NCI-H1092 treated with DMSO at 0.1 percent for 48 hours (cell line): ENCODE measurements at regions not wholly inside any gene's neighbourhood (a gene's known extent, or its start where the extent isn't known, plus 50 kb on each side); places are given as distances from the start of the nearest gene placed in this dataset.

Experiments
- DNase-seq: peaks from one replicate; lab custom pipeline; 2025; lab: John Stamatoyannopoulos, UW

DNA sequence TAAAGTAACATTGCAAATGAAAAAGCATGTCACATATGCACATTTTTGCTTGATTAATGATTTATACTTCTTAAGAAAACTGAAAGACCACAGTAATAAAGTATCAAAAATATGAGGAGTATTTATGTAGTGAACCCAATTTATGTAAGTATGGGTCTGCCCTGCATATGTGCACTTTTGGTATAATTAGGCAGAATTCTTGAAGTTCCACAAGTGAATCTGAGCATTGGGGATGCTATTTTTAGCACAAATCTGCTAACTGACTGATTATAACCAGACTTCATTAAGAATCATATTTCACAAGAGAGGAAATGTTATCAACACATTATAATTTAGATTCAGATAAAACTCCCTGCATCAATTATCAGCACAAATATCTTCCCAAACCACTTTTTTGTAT is 407.1 kb upstream of the LRRC4C start:
- no peak for DNase-seq

DNA sequence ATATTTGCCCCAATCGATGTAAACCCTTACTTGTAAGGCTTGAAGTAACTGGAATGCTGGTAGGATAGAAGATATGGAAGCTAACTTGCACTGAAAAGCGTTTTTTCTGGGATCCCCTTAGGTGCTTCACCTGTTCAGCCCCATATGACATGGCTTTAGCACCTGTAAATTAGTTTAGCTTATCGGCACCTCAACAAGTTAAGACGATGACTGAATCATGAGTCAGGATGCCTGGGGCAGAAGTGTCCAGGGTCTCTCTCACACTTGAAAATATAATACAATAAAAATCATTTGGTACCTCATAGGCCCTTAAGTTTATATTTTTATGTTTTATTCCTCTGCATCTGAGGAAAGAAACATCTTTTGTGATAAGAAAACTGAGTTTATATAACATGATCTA is 409.2 kb upstream of the LRRC4C start:
- DNase-seq: no peak

DNA sequence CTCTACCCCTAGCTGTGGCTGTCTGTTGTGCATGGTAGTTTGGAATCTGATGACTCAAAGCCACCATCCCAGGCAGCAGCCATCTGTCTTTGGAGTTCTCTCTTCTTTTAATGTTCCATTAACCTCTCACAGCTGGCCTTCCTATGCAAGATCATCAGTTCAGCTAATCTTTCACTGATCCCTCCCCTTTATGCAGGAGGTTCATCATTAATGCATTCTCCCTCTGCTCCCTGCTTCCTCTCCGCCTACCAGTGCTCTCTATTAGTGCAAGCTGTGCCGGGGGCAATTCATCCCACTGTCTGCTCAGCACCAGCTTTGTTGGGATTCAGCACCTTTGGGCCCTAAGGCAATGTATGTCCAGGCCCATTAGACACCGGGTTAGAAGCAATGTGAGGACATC is 413.0 kb upstream of the LRRC4C start:
- no peak for DNase-seq

DNA sequence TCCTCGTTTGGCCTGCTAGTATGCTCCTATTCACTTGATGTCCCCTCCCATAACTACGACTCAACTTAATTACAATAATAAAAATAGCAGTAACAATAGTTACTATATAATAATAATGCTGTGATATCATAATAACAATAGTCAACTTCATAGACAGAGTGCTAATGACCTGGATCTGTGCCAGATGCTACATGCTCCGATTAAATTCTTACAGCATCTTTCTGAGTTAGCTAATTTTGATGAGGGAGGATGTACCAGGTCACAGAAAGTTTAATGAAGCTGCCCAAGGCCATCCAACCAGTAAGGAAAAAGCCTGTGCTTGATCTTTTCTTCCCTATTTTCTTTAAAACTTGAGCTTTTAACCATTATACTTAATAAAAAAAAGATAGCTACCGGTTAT is 413.4 kb upstream of the LRRC4C start:
- no peak for DNase-seq

DNA sequence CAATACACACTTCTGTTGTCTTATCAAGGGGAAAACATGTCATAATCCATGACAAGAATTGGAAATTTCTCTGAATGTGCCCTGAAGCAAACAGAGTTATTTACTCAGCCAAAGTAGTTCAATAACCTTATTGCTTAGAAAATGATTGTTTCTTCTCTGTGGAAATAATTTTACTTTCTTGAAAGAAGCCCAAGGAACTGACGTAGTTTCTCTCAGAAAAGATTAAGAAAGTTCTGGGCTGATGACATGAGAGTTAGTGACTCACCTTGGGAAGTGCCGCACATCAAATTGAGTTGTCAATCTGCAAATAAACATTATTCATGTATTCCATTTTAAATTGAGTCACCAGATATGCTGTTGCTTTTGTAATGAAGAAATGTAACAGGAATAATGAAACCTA is 418.6 kb upstream of the LRRC4C start:
- DNase-seq: no peak

DNA sequence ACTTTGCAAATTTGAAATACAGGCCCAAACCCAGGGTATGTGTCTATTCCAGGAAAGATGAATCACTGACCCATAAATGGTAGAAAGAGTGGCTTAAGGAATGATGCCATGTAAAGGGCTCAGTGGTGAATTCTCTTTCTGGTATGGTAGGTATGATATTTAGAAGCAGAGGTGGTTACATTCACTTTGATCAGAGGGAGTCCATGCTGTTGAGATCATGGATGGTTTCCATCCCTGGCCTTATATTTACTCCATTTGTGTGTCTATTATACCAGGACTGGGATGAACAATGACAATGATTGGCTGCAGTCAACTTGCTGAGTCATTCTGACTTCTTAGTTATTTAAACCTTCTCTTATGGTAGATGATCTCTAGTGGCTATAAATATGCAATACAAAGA is 419.8 kb upstream of the LRRC4C start:
- DNase-seq: no peak

DNA sequence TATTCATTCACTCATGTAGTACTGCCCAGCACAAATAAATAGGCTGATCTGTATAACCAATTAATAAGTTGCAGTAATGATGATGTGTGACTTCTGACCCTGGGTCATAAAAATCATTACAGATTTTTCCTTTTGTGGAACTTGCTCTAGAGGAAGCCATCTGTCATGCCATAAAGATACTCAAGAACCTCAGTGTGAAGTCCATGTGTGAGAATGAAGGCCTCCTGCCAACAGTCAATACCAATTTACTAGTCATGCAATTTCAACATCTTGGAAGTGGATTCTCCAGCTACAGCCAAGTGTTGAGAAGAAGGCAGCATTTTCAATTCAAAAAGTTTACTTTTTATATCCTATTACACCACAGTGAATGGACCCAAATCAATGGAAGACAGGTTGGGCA is 435.6 kb upstream of the LRRC4C start:
- no peak for DNase-seq

DNA sequence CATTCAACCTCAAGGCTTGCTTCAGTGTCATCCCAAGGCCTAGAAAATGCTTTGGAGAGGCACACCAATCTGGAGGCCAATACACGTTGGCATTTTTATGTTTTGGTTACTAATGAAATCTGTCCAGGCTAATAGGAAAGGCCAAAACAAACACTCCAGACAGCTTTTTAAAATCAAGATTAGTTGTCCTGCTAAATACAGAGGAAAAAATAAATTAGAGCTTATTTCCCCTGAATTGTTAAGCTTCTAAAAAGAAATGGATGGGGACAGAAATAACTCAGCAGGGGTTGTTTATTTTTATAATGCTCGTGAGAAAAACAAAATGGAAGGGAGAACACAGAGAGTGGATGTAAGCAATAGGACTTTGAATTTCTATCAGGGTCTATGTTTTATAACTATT is 438.5 kb upstream of the LRRC4C start:
- DNase-seq: no peak

DNA sequence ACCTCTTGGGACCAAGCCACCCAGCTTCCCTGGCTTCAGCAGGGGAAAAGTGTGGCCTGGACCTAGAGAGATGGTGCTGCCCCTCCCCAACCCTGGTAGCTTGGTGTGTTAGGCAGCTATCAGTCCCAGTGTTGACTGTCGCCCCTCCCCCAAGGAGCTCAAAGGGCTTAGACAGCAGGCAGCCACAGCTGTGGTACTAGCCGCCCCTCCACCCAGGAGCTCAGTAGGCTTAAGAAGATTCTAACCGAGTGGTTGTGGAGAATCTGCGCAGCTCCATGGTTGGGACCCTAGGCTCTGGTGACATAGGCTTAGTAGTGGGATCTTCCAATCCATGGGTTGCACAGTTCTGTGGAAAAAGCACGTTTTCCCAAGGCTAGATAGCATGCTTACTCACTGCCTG is 458.4 kb upstream of the LRRC4C start:
- DNase-seq: no peak

DNA sequence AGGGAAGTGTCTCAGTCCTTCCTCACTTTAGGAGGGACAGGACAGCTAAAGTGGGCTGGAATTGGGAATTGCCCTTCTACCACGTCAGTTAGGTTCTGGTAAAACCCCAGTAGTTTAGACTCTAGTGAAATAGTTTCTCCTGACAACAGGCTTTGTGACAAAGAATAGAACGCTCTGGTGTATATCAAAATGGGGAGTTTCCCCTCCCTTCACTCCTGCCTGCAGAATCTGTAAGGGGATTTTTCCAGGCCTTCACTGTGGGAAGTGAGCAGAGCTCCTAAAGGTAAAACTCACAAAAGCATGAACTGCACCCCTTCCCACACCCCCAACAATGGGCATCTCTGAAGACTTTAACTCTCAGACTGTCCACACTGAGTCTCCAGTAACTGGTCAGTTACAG is 460.9 kb upstream of the LRRC4C start:
- DNase-seq: no peak

DNA sequence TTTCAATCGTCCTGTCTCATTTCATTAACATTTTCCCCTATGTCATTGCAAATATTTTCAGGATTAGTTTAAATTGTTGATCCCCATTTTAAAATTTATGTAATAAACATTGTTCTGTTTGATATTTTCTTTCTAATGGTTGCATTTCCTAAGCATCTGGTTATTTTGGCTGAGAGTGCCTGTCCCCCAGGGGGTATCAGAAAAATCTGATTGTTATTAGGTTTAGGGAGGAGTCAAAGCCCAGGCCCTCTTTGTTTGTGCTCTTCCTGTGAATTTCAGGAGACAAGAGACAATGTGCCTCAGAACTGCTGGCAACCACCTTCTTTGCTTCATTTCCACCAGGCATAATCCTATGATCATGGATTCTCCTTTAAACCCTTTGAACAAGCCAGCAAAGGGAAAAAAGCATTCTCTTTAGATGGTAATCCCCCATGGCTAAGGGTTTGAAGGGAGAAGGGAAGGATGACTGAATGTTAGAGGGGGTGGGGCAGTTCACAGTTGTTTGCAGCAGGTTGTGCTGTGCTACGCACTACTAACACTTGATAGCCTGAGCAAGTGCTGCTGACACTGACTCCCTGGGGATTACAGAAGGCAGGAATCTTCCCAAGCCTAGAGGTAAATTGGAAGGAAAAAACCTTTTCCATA is 462.4 kb upstream of the LRRC4C start:
- no peak for DNase-seq

DNA sequence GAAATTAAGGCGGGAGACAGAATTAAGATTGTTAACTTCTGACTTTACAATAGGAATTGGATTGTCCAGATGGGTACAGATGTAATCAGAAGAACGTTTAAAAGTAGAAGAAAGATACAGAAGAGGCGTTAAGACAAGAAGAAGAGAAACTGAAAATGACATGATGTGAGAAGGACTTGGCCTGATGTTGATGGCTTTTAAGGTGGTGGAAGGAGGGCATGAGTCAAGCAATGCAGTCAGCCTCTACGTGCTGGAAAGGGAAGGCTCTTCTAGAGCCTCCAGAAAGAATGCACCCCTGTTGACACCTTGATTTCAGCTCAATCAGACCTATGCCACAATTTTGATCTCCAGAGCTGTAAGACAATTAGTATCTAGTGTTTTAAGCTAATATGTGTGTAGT is 466.9 kb upstream of the LRRC4C start:
- DNase-seq: no peak

DNA sequence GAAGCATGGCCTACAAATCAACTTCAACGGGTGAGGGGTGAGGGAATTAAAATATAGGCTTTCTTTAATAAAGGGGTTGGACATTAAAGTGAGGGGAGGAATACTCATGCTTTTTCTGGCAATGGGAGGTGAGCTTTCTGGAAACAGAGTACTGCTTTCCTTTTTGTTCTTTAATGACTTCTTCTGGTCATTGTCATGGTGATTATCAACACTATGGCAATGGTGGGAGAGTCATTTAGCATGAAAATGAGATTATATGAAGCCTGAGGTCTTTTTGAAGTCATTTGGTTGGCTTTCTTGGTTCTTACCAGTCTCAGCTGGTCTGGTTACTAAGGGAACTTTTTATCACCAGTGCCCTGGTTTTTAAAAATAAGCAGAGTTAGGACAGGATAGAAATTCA is 475.8 kb upstream of the LRRC4C start:
- no peak for DNase-seq

DNA sequence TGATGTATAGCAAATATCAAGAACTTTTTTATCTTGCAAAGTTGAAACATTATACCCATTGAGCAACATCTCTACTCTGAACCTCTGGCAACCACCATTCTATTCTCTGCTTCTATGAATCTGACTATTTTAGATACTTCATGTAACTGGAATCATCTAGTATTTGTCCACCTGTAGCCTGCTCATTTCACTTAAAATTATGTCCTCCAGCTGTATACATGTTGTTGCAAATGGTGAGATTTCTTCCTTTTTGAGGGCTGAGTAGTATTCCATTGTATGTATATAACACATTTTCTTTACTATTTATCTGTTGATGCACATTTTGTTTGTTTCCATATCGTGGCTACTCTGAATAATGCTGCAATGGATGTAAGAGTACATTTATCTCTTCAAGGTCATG is 476.3 kb upstream of the LRRC4C start:
- DNase-seq: no peak

DNA sequence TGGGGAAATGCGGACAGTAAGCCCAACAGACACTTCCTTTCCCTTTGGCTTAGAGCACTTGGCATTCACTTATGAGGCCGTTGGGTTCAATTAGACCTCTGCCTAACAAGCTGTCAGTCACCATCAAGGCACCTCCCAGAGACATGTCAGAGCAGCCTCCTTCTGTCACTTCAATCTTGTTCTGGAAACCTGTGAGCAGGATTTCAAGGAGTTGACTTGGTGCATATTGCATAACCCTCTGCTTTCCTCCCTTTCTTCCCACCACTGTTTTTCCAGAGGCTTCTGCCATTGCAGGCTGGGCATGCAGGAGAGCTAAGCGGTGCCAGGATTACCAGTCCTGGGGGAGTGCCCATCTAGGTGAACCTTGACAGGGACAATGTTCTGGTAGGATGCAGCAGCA is 484.2 kb upstream of the LRRC4C start:
- no peak for DNase-seq

DNA sequence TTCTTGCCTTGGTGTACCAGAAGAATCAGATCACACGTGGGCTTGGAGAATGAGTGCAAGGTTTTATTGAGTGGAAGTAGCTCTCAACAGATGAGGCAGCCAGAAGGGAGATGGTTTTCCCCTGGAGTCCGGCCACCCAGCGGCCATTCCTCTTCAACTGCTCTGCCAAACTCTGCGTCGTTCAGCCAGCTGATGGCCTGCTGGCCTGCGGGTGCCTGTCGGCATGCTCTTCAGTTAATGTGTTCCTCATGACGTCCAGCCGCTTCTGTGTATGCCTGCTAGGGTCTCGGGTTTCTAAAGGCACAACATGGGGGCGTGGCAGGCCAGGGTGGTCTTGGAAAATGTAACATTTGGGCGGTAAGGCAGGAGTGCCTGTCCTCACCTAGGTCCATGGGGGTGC is 487.9 kb upstream of the LRRC4C start:
- DNase-seq: no peak

DNA sequence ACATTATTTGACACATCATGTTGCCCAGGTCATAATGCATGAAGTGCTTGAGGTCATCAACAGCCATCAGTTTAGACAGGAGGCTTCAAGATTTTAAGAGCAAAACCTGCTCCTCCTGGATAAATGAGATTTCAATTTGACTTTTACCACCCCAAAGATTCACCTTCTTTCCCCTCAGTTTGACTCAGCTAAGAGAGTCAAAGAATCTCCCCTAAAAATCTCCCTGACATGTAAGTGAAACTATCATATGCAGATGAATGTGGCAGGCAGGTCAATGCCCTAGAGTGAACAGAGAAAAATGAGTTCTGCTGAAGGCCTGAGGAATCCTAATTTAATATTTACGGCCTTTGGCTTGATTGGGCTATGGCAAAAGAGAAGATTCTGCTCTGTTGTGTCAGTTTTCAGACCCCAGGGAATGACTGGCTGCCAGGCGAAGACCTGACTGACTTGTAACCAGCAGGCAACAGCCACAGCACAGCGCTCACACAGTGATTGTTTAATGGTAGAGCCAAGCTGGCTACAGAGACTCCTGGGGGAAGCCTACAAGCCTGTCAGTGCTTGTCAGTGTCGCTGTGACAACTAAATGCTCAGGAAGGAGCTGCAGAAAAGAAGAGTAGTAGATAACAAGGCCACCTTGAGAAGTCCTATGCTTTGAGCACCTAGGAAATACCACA is 491.2 kb upstream of the LRRC4C start:
- no peak for DNase-seq

DNA sequence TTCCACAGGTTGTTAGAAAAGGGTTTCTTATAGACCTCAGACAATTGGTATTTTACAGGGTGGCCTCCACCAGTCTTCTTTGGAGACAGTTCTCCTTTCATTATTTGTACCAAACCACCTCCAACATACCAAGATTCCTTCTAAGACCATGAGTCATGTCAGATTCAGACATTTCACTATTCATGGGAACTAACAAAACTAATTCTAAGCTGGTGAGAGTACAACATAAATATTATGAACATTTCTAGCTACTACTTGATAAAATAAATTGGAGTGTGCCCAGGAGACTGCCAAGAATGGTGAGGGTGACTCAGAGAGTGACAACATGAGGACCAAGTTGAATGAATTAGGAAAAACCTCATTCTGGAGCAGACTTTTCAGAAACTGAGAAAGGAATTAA is 494.6 kb upstream of the LRRC4C start:
- no peak for DNase-seq

DNA sequence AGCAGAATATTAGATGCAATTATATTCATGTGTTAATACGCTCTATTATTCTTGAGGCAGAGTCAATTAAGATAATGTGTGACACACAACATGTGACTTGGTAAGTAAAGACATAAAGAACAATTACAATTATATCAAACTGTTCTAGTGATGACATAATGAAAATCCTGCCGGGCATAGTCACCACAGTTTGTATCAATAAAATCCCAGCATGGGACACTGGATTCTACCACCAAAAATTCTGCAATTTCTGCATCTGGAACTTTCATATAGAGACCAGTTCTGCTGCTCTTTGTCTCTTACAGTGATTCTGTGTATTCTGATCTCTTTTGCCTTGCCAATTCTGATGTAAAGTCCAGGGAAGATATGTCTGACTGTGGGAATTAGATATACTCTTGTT is 495.6 kb upstream of the LRRC4C start:
- DNase-seq: no peak

DNA sequence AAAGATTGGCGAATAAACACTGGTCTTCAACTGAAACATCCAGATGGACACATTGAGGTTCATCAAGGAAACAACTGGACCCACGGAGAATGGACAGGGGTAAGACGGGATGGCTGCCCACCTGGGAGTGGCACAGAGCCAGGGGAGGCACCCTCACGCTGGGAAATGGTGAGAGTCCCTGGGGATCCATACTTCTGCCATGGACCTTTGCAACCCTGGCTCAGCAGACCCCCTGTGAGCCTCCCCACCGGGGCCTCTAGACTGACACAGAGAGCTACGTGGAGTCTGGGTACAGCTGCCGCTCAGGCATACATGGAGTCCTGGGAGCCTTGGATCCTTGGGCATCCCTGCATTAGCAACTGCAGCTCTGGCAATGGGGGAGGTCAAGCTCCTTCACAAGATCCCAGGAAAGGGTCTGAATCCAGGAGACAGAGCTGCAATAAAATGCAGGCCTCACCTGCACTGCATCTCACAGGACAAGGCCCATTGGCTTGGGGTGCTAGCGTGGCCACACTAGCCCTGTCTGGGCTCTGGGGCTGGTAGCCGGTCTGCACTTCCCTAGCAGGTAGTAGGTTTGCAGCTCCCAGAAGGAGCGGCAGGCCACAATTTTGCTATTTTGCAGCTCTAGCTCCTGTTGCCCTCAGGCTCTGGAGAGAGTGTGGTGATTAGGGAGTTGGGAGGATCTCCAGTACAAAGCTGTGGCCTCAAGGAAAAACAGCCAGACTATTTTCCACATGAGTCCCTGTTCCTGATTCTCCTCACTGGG is 496.4 kb upstream of the LRRC4C start:
- no peak for DNase-seq

DNA sequence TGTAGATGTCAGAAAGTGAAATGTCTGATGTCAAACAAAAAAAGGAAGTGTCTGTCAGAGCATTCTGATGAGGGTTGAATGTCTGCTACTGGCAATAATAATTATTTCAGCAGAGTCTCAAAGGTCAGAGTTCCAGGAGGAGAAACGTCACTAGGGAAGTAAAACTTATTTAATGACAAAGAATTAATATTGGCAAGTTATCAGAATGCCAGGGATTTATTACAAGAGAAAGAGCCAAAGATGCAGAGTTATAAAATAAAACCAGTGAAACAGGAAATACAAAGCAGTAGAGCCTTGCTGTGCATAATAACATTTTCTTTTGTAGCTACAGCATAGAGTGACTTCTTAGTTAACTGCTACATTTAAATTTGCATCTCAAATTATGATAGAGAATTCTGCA is 504.0 kb upstream of the LRRC4C start:
- no peak for DNase-seq

DNA sequence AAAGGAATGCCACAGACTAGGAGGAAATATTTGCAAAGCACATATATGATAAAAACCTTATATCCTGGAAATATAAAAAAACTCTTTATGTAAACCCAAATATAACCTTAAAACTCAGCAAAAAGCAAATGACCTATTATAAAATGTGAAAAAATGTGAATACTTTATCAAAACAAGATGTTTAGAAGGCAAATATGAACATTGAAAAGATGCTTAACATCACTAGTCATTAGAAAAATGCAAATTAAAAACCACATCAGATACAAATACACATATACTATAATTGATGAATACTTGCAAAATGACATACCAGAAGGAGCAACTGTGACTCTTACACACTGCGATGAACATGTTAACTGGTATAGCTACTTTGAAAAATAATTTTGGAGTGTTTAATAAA is 511.2 kb upstream of the LRRC4C start:
- DNase-seq: no peak

DNA sequence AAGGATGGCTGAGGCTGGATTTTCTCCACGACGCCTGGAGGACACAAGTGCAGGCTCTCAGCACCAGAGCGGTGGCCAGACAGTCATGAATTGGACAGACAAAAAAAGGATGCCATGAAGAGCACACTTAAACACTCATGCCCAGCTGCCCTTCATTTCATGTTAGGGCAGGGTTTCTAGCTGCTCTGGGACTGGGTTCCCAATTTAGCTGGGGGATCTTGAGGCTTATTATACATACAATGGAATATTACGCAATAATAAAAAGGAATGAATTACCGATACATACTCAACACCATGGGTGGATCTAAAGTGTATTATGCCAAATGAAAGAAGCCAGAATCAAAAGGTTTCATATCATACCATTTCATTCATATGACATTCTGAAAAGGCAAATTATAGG is 512.1 kb upstream of the LRRC4C start:
- no peak for DNase-seq

DNA sequence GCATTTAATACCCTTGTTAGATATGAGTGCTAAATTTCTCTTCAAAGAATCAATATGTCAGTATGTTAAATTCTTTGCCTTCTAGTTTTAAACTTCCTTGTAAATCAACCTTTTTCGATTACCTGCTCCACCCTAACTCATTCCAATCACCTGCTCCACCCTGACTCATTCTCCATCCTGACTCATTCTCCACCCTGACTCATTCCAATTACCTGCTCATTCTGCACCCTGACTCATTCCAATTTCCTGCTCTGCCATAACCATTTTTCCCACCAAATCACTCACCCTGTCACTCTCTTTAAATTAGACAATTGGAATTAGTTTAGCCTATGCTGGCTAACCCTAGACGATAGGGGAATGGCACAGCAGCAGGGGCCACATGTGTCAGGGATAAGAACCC is 519.5 kb upstream of the LRRC4C start:
- no peak for DNase-seq
